Endothelial cell of umbilical vein (primary cell): ENCODE measurements at regions not wholly inside any gene's neighbourhood (a gene's known extent, or its start where the extent isn't known, plus 50 kb on each side); places are given as distances from the start of the nearest gene placed in this dataset.

Experiments used
- BruUV-seq: library from RNA; stranded (reverse); fragments of 400-500 nt; replicated peaks from 2 replicates; lab custom pipeline; 2021; lab: Mats Ljungman, UMichigan
- CTCF ChIA-PET: fragments of 300-600, 350-600 bp; sonication (Branson Sonifier 250); formaldehyde crosslinking; loops from one replicate; lab custom pipeline; 2021; ENCODE audit warnings: antibody characterized with exemption, inconsistent platforms; lab: Charles Lee
- POLR2A ChIA-PET: fragments of 300-600, 350-600 bp; sonication (Branson Sonifier 250); formaldehyde crosslinking; loops from one replicate; lab custom pipeline; 2021; ENCODE audit warnings: antibody characterized with exemption, inconsistent platforms; lab: Charles Lee
- DNase-seq: peaks from one replicate; pipeline ENCODE4 v3.0.0-alpha.2; 2011; ENCODE audit warnings: low read depth, low spot score
- FAIRE-seq: peaks from 2 replicates; lab custom pipeline; 2011; peaks lifted over from hg19 to GRCh38; lab: Jason Lieb, UNC
- H2AFZ ChIP-seq: 2 replicates; pipeline ENCODE4 v1.6.0; 2012; ENCODE audit warnings: low read depth, low read length, control low read depth, inconsistent platforms
- H3K27ac ChIP-seq: 2 replicates; pipeline ENCODE4 v1.5.1; 2011; ENCODE audit warnings: low read depth, mild to moderate bottlenecking, control low read depth, low read length, moderate library complexity; ENCODE audit not compliant: insufficient read depth
- H3K27me3 ChIP-seq, 2 experiments: 2 replicates each; pipeline versions ENCODE4 v1.6.0 to v1.6.1; 2011; ENCODE audit warnings: low read length in 2 of 2, mixed read lengths in 1 of 2; ENCODE audit not compliant: control insufficient read depth in 2 of 2, insufficient read depth in 2 of 2
- H3K36me3 ChIP-seq, 2 experiments: 2 replicates in 1 of 2; 3 replicates in 1 of 2; pipeline ENCODE4 v1.5.1; 2011; ENCODE audit warnings: low read length in 2 of 2, mild to moderate bottlenecking in 1 of 2, moderate library complexity in 1 of 2; ENCODE audit not compliant: control insufficient read depth in 2 of 2, insufficient read depth in 2 of 2; ENCODE audit errors: extremely low read depth in 1 of 2
- H3K4me1 ChIP-seq: 3 replicates; pipeline ENCODE4 v1.5.1; 2011; ENCODE audit warnings: mild to moderate bottlenecking, low read length; ENCODE audit not compliant: control insufficient read depth, insufficient read depth; ENCODE audit errors: extremely low read depth
- H3K4me2 ChIP-seq: 2 replicates; pipeline ENCODE4 v1.6.1; 2011; ENCODE audit warnings: low read length, control low read depth, mixed read lengths; ENCODE audit not compliant: insufficient read depth
- H3K4me3 ChIP-seq, 3 experiments: fragments of 200-600 bp in 1 of 3; sonication (generic), shearing (Covaris generic) in 1 of 3; replicated peaks in 1 of 3; 2 replicates each; pipeline ENCODE4 v1.5.1; 2011 to 2016; ENCODE audit warnings: control low read depth in 3 of 3, low read length in 3 of 3, mild to moderate bottlenecking in 2 of 3, inconsistent platforms in 1 of 3, low read depth in 1 of 3, moderate library complexity in 1 of 3; ENCODE audit not compliant: insufficient read depth in 1 of 3
- H3K79me2 ChIP-seq: 2 replicates; pipeline ENCODE4 v1.6.0; 2012; ENCODE audit warnings: low read length, inconsistent platforms; ENCODE audit not compliant: control insufficient read depth, insufficient read depth
- H3K9ac ChIP-seq: replicated peaks from 2 replicates; pipeline ENCODE3; 2011; ENCODE audit warnings: low read length, control low read depth; ENCODE audit not compliant: insufficient read depth; ENCODE audit errors: extremely low read depth
- H3K9me1 ChIP-seq: replicated peaks from 3 replicates; pipeline ENCODE4 v1.6.0; 2011; ENCODE audit warnings: mild to moderate bottlenecking, low read length; ENCODE audit not compliant: control insufficient read depth, insufficient read depth; ENCODE audit errors: extremely low read depth
- H3K9me3 ChIP-seq: replicated peaks from 2 replicates; pipeline ENCODE4 v1.5.1; 2012; ENCODE audit warnings: low read length, inconsistent platforms; ENCODE audit not compliant: control insufficient read depth, insufficient read depth
- H4K20me1 ChIP-seq: replicated peaks from 2 replicates; pipeline ENCODE3; 2011; ENCODE audit warnings: mild to moderate bottlenecking, low read length; ENCODE audit not compliant: control insufficient read depth, insufficient read depth; ENCODE audit errors: extremely low read depth
- CTCF ChIP-seq, 2 donors: IDR thresholded peaks; 1 replicate in 1 of 2; 2 replicates in 1 of 2; pipeline ENCODE4 v1.5.1; 2011; ENCODE audit warnings: low read length in 2 of 2, mild to moderate bottlenecking in 2 of 2, moderate library complexity in 2 of 2, control low read depth in 1 of 2, inconsistent platforms in 1 of 2, low read depth in 1 of 2; ENCODE audit not compliant: insufficient read depth in 1 of 2; ENCODE audit errors: extremely low read depth in 1 of 2
- EZH2 ChIP-seq: IDR thresholded peaks from 2 replicates; pipeline ENCODE4 v1.6.1; 2012; ENCODE audit warnings: borderline replicate concordance, low read depth, mild to moderate bottlenecking, moderate library complexity, low read length, inconsistent platforms; ENCODE audit not compliant: severe bottlenecking
- FOS ChIP-seq: IDR thresholded peaks from 2 replicates; pipeline ENCODE4 v1.6.1; 2011; ENCODE audit warnings: mild to moderate bottlenecking, low read length, moderate library complexity, borderline replicate concordance; ENCODE audit not compliant: insufficient read depth
- GATA2 ChIP-seq: IDR thresholded peaks from 2 replicates; pipeline ENCODE4 v1.7.0; 2011; ENCODE audit warnings: low read depth, mild to moderate bottlenecking, moderate library complexity, mixed read lengths, low read length; ENCODE audit not compliant: insufficient read length, insufficient read depth
- JUN ChIP-seq: IDR thresholded peaks from 2 replicates; pipeline ENCODE4 v1.6.1; 2011; ENCODE audit warnings: borderline replicate concordance, low read depth; ENCODE audit not compliant: insufficient read length, insufficient read depth
- MAX ChIP-seq: IDR thresholded peaks from 2 replicates; pipeline ENCODE4 v1.6.1; 2011; ENCODE audit not compliant: insufficient read depth, insufficient read length
- MYC ChIP-seq: IDR thresholded peaks from one replicate; pipeline ENCODE4 v1.6.1; 2011; ENCODE audit warnings: mild to moderate bottlenecking, low read depth, low read length
- POLR2A ChIP-seq: IDR thresholded peaks from 2 replicates; pipeline ENCODE4 v1.6.1; 2012; ENCODE audit warnings: low read depth, mild to moderate bottlenecking, control low read depth, low read length
- POLR2AphosphoS5 ChIP-seq: IDR thresholded peaks from 2 replicates; pipeline ENCODE4 v1.6.1; 2012; ENCODE audit warnings: low read depth, mild to moderate bottlenecking, control low read depth, low read length, moderate library complexity; ENCODE audit not compliant: insufficient read depth
- dilution Hi-C: fragments of 300-500 bp; cut with MboI; formaldehyde crosslinking; loops from one replicate; pipeline ENCODE4 v1.15.0; 2019; ENCODE audit warnings: low sequenced_read_pairs; ENCODE audit not compliant: extremely low pct_ligation_motif_present
- intact Hi-C: fragments of 100-400 bp; cut with micrococcal nuclease; formaldehyde crosslinking; loops from one replicate; pipeline ENCODE4 v1.10.0; 2022

DNA sequence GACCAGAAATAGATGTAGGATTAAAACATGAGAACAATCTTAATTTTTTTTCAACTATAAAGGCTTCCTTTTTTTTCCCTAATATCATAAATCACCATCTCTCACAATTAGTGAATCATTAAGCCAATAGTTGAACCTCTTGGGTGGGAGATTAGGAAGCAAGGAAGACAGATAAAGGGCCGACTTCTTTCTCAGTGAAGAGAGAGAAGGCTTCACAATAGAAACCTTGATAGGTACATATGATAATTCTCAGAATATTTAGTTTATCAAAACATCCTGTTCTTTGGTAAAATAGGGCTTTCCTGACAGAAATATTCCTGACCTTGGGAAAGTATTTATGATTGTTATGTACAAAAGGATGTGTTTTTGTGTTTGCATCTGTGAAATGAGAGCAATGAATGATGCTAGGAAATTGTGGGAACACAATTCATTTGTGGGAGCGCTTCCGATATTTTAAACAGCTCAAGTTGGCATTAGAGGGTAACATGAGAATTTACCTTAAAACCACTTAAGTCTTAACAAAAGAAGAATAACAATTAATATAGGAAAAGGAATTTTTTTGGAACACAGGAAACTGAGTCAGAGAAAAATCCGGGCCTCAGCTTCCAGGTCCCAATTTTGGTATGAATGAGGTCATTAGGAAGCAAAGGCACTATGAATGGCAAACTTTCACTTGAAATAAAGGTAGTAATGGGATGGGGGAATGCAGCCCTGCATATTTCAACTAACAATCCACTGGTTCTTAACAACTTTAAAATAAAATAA lies 263.2 kb upstream of the TGFBR2 start:
- dilution Hi-C loops (loop anchor here (25.0 kb wide), 1 partner anchor 269 kb away; the partner anchor contains the start of gene TGFBR2), intact Hi-C loops (loop anchor here (1.0 to 5.0 kb wide), 14 partner anchors 51 to 586 kb away; partner anchors contain the start of gene TGFBR2)
- Histone ChIP-seq H3K27me3 (no peaks in the 10 kb centered on the region), H3K4me1 (peaks cover 70% of the 10 kb centered on the region), H3K9me3 (no peaks in the 10 kb centered on the region), H2AFZ (no peak overlapping the region), H3K79me2 (no peaks in the 10 kb centered on the region), H3K4me3 (peak overlapping the region in 1 of 3 experiments; percentile 32), H3K9ac (peak overlapping the region; percentile 89), H3K9me1 (no peaks in the 10 kb centered on the region), H3K27ac (peak overlapping the region; percentile 98), H3K4me2 (peak overlapping the region; percentile 71), H3K36me3 (no peaks in the 10 kb centered on the region), H4K20me1 (no peaks in the 10 kb centered on the region)
- BruUV-seq, result TSS peak; percentile 36
- FAIRE-seq, result peak; percentile 18
- POLR2A ChIA-PET, result interaction anchor here (0.7 to 1.2 kb wide), 4 partner anchors 56 to 348 kb away, joined by 3 to 4 read pairs (median 3); no protein-coding TSS in a partner anchor
- CTCF ChIA-PET, result interaction anchor here (0.9 to 2.8 kb wide), 8 partner anchors 8 to 315 kb away, joined by 3 to 18 read pairs (median 4); partner anchors contain the start of gene TGFBR2
- TF ChIP-seq MYC, result no peak
- TF ChIP-seq JUN, result peak; percentile 92
- TF ChIP-seq POLR2A, result peak; percentile 30
- TF ChIP-seq GATA2, result peak; percentile 71
- no peak for TF ChIP-seq MAX
- peak; percentile 64 for TF ChIP-seq POLR2AphosphoS5
- peak; percentile 78 for TF ChIP-seq FOS
- TF ChIP-seq EZH2, result no peak
- no peak for TF ChIP-seq CTCF (IDR thresholded peaks at IDR 0.05; ENCODE audit: extremely low read depth in 1 of 2, insufficient read depth in 1 of 2, low read depth in 1 of 2, low read length in 2 of 2)
- DNase-seq, result peak; percentile 95
